ENCODE measurements at regions not wholly inside any gene's neighbourhood (a gene's known extent, or its start where the extent isn't known, plus 50 kb on each side); places are given as distances from the start of the nearest gene placed in this dataset.

DNA sequence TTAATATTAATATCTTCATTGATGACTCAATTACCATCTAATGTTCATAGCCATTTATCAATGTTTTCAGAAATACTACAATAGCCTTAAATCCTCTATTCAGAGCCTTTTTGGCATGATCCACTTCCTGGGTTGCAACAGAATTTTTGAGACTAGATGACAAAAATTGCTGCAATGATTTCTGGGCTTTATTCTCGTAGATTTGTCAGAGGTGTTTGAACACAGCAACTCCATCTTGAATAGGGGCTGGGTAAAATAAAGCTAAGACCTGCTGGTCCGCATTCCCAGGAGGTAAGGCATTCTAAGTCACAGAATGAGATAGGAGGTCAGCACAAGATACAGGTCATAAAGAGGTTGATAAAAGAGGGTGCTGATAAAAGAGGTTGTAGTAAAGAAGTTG is 165.8 kb upstream of the CNOT2 start:
- Mint-ChIP-seq H3K27ac (no peak overlapping the region), H3K4me3 (no peak overlapping the region), H3K9me3 (peaks cover 2% of the 10 kb centered on the region), H3K36me3 (ENCODE audit: low read depth) (no peaks in the 10 kb centered on the region; the same call in 1 of the 3 replicates), H3K27me3 (ENCODE audit: insufficient read depth, low read depth, poor library complexity) (no peaks in the 10 kb centered on the region), H3K4me1 (peaks cover 13% of the 10 kb centered on the region)
- no peaks in the 10 kb centered on the region for H3K79me2 ChIP-seq (replicated peaks; ENCODE audit: insufficient read depth)
- H4K20me1 ChIP-seq (replicated peaks; ENCODE audit: insufficient read depth), result no peaks in the 10 kb centered on the region
- H2AFZ ChIP-seq, result no peak overlapping the region
- no peak overlapping the region for H3K4me3 ChIP-seq
- H3K4me1 ChIP-seq (ENCODE audit: insufficient read depth), result no peaks in the 10 kb centered on the region; the same call in 1 of the 2 replicates
- H3K27ac ChIP-seq (ENCODE audit: low read depth), result no peak overlapping the region
- ATAC-seq (no peak), DNase-seq (ENCODE audit: low spot score) (no peak)
- H3F3A ChIP-seq (replicated peaks; ENCODE audit: low read depth), result no peaks in the 10 kb centered on the region
- TF ChIP-seq ZNF331 (CRISPR knock-in tag; IDR thresholded peaks at IDR 0.05; ENCODE audit: low read depth) (no peak), CREB1 (CRISPR knock-in tag; IDR thresholded peaks at IDR 0.05; ENCODE audit: low read depth) (no peak), STAT1 (IDR thresholded peaks at IDR 0.05; ENCODE audit: unreplicated experiment) (no peak), POLR2AphosphoS5 (IDR thresholded peaks at IDR 0.05; ENCODE audit: low read depth) (no peak), EZH2 (IDR thresholded peaks at IDR 0.05; ENCODE audit: low read depth, unreplicated experiment) (no peak), NANOG (IDR thresholded peaks at IDR 0.05; ENCODE audit: borderline replicate concordance) (no peak), ZNF114 (CRISPR knock-in tag; IDR thresholded peaks at IDR 0.05) (no peak)
- TF ChIP-seq, protein P1, sequence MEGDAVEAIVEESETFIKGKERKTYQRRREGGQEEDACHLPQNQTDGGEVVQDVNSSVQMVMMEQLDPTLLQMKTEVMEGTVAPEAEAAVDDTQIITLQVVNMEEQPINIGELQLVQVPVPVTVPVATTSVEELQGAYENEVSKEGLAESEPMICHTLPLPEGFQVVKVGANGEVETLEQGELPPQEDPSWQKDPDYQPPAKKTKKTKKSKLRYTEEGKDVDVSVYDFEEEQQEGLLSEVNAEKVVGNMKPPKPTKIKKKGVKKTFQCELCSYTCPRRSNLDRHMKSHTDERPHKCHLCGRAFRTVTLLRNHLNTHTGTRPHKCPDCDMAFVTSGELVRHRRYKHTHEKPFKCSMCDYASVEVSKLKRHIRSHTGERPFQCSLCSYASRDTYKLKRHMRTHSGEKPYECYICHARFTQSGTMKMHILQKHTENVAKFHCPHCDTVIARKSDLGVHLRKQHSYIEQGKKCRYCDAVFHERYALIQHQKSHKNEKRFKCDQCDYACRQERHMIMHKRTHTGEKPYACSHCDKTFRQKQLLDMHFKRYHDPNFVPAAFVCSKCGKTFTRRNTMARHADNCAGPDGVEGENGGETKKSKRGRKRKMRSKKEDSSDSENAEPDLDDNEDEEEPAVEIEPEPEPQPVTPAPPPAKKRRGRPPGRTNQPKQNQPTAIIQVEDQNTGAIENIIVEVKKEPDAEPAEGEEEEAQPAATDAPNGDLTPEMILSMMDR (conservative IDR thresholded peaks at IDR 0.05; ENCODE audit: low read depth in 2 of 2), result no peak
- no peaks in the 10 kb centered on the region; the same call in none of the 2 replicates for H3K9me2 ChIP-seq (ENCODE audit: insufficient read depth)
- no peaks in the 10 kb centered on the region for H3K36me3 ChIP-seq (ENCODE audit: insufficient read depth)
- no peak overlapping the region for H3K4me2 ChIP-seq
- H3K27me3 ChIP-seq (ENCODE audit: insufficient read depth), result no peaks in the 10 kb centered on the region

DNA sequence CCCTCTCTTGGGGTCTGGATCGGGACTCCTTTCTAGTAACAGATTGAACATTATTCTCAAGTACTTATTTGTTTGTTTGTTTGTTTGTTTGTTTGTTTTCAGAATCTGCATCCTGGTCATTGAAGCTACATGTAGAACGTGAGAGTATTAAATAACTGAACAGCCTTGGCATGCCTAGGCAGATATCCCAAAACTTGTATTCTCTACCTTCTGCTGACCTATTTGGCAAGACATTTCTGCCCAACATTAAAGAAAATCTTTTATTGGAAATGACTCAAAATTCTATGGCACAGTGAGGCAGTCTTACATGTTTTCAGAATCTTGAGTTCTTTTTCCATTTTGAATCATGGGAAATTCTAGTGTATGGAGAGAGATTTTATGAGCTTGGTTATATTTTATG is 165.1 kb upstream of the CNOT2 start:
- Mint-ChIP-seq H3K36me3 (ENCODE audit: low read depth) (no peaks in the 10 kb centered on the region; the same call in 1 of the 3 replicates), H3K4me3 (no peak overlapping the region), H3K27me3 (ENCODE audit: insufficient read depth, low read depth, poor library complexity) (no peaks in the 10 kb centered on the region), H3K4me1 (peaks cover 13% of the 10 kb centered on the region), H3K9me3 (peaks cover 7% of the 10 kb centered on the region), H3K27ac (no peak overlapping the region)
- H3K27me3 ChIP-seq (ENCODE audit: insufficient read depth), result no peaks in the 10 kb centered on the region
- no peaks in the 10 kb centered on the region; the same call in none of the 2 replicates for H3K9me2 ChIP-seq (ENCODE audit: insufficient read depth)
- H4K20me1 ChIP-seq (replicated peaks; ENCODE audit: insufficient read depth), result no peaks in the 10 kb centered on the region
- no peaks in the 10 kb centered on the region for H3F3A ChIP-seq (replicated peaks; ENCODE audit: low read depth)
- H3K27ac ChIP-seq (ENCODE audit: low read depth), result no peak overlapping the region
- H3K79me2 ChIP-seq (replicated peaks; ENCODE audit: insufficient read depth), result no peaks in the 10 kb centered on the region
- H3K4me1 ChIP-seq (ENCODE audit: insufficient read depth), result no peaks in the 10 kb centered on the region; the same call in 1 of the 2 replicates
- ATAC-seq (no peak), DNase-seq (ENCODE audit: low spot score) (no peak)
- no peak overlapping the region for H3K4me2 ChIP-seq
- no peak overlapping the region for H2AFZ ChIP-seq
- no peak overlapping the region for H3K4me3 ChIP-seq
- H3K36me3 ChIP-seq (ENCODE audit: insufficient read depth), result no peaks in the 10 kb centered on the region
- no peak for TF ChIP-seq JUNB (IDR thresholded peaks at IDR 0.05; ENCODE audit: unreplicated experiment)
- TF ChIP-seq EZH2 (IDR thresholded peaks at IDR 0.05; ENCODE audit: low read depth, unreplicated experiment), result no peak
- TF ChIP-seq NANOG (IDR thresholded peaks at IDR 0.05; ENCODE audit: borderline replicate concordance), result no peak
- no peak for TF ChIP-seq CREB1 (CRISPR knock-in tag; IDR thresholded peaks at IDR 0.05; ENCODE audit: low read depth)
- TF ChIP-seq ZNF331 (CRISPR knock-in tag; IDR thresholded peaks at IDR 0.05; ENCODE audit: low read depth), result no peak
- no peak for TF ChIP-seq STAT1 (IDR thresholded peaks at IDR 0.05; ENCODE audit: unreplicated experiment)
- TF ChIP-seq, protein P1 (conservative IDR thresholded peaks at IDR 0.05; ENCODE audit: low read depth in 2 of 2), result no peak
- TF ChIP-seq, protein P2, sequence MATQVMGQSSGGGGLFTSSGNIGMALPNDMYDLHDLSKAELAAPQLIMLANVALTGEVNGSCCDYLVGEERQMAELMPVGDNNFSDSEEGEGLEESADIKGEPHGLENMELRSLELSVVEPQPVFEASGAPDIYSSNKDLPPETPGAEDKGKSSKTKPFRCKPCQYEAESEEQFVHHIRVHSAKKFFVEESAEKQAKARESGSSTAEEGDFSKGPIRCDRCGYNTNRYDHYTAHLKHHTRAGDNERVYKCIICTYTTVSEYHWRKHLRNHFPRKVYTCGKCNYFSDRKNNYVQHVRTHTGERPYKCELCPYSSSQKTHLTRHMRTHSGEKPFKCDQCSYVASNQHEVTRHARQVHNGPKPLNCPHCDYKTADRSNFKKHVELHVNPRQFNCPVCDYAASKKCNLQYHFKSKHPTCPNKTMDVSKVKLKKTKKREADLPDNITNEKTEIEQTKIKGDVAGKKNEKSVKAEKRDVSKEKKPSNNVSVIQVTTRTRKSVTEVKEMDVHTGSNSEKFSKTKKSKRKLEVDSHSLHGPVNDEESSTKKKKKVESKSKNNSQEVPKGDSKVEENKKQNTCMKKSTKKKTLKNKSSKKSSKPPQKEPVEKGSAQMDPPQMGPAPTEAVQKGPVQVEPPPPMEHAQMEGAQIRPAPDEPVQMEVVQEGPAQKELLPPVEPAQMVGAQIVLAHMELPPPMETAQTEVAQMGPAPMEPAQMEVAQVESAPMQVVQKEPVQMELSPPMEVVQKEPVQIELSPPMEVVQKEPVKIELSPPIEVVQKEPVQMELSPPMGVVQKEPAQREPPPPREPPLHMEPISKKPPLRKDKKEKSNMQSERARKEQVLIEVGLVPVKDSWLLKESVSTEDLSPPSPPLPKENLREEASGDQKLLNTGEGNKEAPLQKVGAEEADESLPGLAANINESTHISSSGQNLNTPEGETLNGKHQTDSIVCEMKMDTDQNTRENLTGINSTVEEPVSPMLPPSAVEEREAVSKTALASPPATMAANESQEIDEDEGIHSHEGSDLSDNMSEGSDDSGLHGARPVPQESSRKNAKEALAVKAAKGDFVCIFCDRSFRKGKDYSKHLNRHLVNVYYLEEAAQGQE (IDR thresholded peaks at IDR 0.05; ENCODE audit: unreplicated experiment), result no peak
- TF ChIP-seq, protein P3, sequence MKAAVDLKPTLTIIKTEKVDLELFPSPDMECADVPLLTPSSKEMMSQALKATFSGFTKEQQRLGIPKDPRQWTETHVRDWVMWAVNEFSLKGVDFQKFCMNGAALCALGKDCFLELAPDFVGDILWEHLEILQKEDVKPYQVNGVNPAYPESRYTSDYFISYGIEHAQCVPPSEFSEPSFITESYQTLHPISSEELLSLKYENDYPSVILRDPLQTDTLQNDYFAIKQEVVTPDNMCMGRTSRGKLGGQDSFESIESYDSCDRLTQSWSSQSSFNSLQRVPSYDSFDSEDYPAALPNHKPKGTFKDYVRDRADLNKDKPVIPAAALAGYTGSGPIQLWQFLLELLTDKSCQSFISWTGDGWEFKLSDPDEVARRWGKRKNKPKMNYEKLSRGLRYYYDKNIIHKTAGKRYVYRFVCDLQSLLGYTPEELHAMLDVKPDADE (IDR thresholded peaks at IDR 0.05), result no peak
